HCEC 1CT (cell line): ENCODE measurements at regions not wholly inside any gene's neighbourhood (a gene's known extent, or its start where the extent isn't known, plus 50 kb on each side); places are given as distances from the start of the nearest gene placed in this dataset.

ENCODE experiments used
- DNase-seq: peaks from one replicate; pipeline ENCODE4 v3.0.0-alpha.2; 2017

- no peak for DNase-seq
Measured at GRCh38 chr10:110375121-110375520, 70.4 kb upstream of the SMNDC1 start.

- DNase-seq: no peak
Measured at GRCh38 chr10:110376021-110376766, 71.5 kb upstream of the SMNDC1 start.

- DNase-seq: no peak
Measured at GRCh38 chr10:110376767-110377160, 72.0 kb upstream of the SMNDC1 start.

GRCh38 chr10:110378006-110378405 lies 73.3 kb upstream of the SMNDC1 start:
- DNase-seq: no peak

- DNase-seq: no peak
Measured at GRCh38 chr10:110378533-110379108, 73.9 kb upstream of the SMNDC1 start.

GRCh38 chr10:110379831-110380230 lies 75.1 kb upstream of the SMNDC1 start:
- DNase-seq: no peak

- no peak for DNase-seq
Measured at GRCh38 chr10:110380293-110380692, 75.6 kb upstream of the SMNDC1 start.

GRCh38 chr10:110382695-110383094 lies 78.0 kb upstream of the SMNDC1 start:
- no peak for DNase-seq

GRCh38 chr10:110387617-110387982 lies 82.9 kb upstream of the SMNDC1 start:
- no peak for DNase-seq

- no peak for DNase-seq
Measured at GRCh38 chr10:110387983-110388686, 83.4 kb upstream of the SMNDC1 start.

GRCh38 chr10:110388687-110389052 lies 84.0 kb upstream of the SMNDC1 start:
- DNase-seq: no peak

GRCh38 chr10:110389255-110389654 lies 84.5 kb upstream of the SMNDC1 start:
- DNase-seq: no peak

GRCh38 chr10:110391541-110391940 lies 86.8 kb upstream of the SMNDC1 start:
- no peak for DNase-seq

- no peak for DNase-seq
Measured at GRCh38 chr10:110392121-110392520, 87.4 kb upstream of the SMNDC1 start.

GRCh38 chr10:110392868-110393740 lies 88.4 kb upstream of the SMNDC1 start:
- peak; percentile 86 for DNase-seq

GRCh38 chr10:110393866-110394265 lies 89.1 kb upstream of the SMNDC1 start:
- no peak for DNase-seq

- DNase-seq: no peak
Measured at GRCh38 chr10:110394296-110394695, 89.6 kb upstream of the SMNDC1 start.

GRCh38 chr10:110394898-110395297 lies 90.2 kb upstream of the SMNDC1 start:
- no peak for DNase-seq

GRCh38 chr10:110395350-110396283 lies 90.9 kb upstream of the SMNDC1 start:
- DNase-seq: peak; percentile 89

GRCh38 chr10:110396284-110396651 lies 91.5 kb upstream of the SMNDC1 start:
- DNase-seq: no peak

- no peak for DNase-seq
Measured at GRCh38 chr10:110397856-110398255, 93.1 kb upstream of the SMNDC1 start.

- DNase-seq: peak; percentile 99
Measured at GRCh38 chr10:110398419-110399105, 93.8 kb upstream of the SMNDC1 start.
